DMS79 (cell line): ENCODE measurements at regions not wholly inside any gene's neighbourhood (a gene's known extent, or its start where the extent isn't known, plus 50 kb on each side); places are given as distances from the start of the nearest gene placed in this dataset.
"Not testable (repeated sequence)": the region's sequence is repeated elsewhere in the genome, so short reads cannot be mapped to it uniquely, and the experiment has no call there.

ENCODE experiments used
- DNase-seq: peaks from one replicate; lab custom pipeline; 2025; lab: John Stamatoyannopoulos, UW

DNA sequence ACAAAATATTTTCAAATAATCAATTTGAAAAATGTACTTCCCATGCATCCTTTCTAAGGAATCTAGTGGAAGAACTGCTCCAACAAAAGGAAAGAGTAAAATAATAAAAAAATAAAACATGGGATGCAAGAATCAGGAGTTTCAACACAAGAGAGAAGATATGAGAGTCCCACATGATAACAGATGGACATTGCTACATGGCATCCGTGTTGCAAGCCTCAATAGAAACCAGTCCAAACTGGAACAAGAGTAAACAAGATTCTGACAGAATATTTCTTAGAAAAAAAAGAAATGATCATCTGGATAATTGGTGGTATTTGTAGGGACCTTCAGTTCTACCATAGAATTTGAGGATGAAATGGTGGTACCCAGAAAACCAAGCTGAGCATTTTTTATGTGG lies 186.8 kb downstream of the FRK start:
- no peak for DNase-seq

DNA sequence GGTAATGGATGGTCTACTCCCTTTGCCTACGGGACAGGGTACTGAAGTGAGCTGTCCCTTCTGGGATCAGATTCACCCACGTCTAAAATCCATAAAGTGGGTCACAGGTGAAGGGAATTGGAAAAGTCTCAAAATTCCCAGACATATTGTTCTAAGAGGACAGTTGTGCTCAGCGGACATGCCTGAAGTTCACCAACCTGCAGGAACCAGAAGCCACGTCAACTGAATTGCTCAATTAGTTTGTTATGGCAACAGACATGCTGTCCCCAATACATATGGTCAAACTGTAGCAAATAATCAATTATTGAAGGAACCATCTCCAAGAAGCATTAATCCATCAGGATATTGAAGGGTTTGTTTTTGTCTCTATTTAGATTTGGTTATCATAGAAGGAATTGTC lies 190.2 kb downstream of the FRK start:
- no peak for DNase-seq

DNA sequence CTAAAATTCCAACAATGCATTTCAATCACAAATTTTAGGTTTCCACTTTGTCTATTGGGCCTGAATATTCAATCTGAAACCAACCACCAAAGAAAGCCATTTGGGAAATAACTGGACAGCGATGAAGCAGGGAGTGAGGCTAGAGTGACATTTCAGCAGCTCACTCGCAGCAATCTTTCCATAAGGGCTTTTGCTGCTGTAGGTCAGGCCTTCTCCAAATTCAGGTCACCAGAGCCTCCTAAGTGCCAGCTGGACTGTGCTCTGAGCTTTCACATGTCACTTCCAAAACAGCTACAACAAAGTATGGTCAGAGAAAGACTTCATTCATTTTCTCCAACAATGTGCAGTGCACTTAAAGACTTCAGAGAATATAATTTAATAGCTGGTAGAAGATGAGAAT lies 194.8 kb downstream of the FRK start:
- no peak for DNase-seq

DNA sequence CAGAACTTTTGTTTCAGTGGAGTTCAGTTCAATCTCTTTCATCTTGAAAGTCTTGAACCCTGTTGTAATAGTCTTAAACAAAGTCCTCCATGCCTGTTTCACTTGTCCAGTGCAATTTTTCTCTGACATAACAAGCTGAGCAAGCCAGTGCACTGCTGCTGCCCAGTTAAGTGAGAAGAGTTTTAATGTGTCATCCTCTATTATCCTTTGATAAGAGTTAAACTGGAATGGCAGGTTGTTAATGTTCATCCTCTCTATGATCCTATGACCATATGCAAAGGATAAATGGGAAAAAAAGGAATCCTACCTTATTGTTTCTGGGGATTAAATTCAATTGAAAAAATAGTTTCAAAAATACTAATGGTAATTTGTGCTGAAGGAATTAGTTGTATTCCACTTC lies 197.5 kb downstream of the FRK start:
- no peak for DNase-seq

DNA sequence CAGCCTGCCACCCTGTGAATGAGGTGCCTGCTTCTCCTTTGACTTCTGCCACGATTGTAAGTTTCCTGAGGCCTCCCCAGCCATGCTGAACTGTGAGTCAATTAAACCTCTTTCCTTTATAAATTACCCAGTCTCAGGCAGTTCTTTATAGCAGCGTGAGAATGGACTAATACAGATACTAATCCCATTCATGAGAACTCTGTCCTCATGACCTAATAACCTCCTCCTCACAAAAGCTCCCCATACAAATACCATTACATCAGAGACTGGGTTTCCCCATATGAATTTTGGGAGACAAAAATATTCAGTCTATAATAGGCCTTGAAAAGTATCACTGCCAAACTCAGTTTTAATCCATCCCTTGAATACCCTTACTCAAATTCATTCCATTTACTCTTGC lies 199.0 kb downstream of the FRK start:
- not testable (repeated sequence) for DNase-seq

DNA sequence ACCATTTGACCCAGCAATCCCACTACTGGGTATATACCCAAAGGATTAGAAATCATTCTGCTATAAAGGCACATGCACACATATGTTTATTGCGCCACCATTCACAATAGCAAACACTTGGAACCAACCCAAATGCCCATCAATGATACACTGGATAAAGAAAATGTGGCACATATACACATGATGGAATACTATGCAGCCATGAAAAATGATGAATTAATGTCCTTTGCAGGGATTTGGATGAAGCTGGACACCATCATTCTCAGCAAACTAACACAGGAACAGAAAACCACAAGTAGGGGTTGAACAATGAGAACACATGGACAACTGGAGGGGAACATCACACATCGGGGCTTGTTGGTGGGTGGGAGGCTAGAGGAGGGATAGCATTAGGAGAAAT lies 201.1 kb downstream of the FRK start:
- not testable (repeated sequence) for DNase-seq

DNA sequence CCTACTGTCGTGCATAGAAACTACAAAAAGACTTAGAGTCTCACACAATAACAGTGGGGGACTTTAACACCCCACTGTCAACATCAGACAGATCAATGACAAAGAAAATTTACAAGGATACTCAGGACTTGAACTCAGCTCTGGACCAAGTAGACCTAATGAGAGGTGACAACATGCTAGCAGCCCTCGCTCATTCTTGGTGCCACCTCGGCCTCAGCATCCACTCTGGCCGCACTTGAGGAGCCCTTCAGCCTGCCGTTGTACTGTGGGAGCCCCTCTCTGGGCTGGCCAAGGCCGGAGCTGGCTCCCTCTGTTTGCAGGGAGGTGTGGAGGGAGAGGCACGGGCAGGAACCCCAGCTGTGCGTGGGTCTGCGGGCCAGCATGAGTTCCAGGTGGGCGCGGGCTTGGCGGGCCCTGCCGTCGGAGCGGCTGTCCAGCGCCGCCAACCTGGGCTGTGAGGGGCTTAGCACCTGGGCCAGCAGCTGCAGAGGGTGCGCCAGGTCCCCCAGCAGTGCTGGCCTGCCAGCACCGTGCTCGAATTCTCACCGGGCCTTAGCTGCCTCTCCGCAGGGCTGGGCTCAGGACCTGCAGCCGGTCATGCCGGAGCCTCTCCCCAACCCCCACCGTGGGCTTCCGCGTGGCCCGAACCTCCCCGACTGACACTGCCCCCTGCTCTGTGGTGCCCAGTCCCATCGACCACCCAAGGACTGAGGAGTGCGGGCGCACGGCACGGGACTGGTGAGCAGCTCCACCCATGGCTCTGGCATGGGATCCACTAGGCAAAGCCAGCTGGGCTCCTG lies 205.6 kb downstream of the FRK start:
- no peak for DNase-seq

DNA sequence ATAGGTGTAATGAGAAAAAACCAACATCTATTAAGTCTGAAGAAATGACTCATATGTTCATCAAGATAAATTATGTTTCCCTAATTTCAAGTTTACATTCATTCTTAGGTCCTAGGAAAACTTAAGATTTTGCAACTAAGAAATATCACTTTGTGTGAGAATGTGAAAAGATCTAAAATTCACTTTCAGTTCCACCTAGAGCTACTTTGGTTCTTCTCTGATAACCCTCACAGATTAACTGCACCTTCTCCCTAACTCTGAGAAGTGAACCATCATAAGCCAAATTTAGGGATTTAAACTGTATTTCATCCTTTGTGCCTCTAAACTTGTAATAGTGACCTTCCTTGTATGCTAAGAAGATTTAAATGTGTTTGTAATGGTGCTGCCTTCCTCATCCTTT lies 213.0 kb downstream of the FRK start:
- DNase-seq, result no peak

DNA sequence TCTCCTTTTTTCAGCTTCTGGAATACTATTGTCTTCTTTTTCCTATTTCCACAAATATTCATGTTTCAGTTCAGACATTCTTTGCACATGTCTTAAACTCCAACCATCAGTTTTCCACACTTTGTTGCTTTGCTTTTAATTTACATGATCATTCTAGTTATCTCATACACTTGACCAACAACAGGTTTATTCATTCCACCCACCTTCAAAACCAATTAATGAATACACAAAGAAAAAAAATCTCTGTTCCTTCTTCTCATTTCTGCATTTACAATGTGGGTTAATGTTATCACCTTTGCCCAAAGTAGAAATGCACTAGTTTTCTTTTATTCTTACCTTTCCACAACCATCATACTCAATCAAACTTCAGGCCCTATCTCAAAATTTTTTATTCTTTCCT lies 216.7 kb downstream of the FRK start:
- no peak for DNase-seq

DNA sequence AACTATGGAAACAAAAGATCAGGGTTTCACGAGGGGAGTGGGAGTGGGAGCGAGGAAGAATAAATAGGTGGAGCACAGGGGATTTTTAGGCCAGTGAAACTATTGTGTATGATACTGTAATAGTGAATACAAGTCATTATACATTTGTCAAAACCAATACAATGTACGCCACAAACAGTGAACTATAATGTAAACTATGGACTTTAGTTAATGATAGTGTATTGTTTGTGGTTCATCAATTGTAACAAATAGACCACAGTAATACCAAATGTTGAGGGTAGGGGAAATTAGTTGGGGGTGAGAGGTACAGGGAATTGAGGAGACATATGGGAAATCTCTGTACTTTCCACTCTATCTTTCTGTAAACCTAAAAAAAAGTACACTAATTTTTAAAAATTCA lies 218.4 kb downstream of the FRK start:
- DNase-seq, result no peak

DNA sequence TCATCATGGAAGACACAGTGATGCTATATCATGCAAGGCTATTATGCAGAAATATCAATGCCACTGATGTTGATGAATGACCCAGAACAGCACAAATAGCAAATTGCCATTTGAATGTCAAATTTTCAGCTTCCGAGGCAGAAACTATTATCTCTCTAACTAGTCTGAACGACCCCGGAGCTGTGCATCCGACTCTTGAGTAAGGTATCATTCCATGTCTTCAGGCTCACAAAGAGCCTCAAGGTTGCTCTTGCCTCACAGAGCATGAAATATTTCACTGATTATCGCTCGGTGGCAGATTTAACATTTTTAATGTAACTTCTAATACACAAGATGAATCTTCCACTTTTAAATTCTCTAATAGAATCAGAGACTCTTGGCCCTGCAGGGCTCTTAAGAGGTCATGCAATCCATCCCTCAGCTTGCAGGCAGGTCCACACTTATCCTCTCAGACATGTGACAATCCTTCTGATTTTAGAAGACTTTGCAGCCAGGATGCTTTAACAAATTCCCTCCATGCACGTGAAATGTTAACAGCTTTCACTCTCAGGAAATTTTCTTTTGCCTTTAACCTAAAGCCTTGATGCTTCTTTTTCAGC lies 221.0 kb downstream of the FRK start:
- no peak for DNase-seq

DNA sequence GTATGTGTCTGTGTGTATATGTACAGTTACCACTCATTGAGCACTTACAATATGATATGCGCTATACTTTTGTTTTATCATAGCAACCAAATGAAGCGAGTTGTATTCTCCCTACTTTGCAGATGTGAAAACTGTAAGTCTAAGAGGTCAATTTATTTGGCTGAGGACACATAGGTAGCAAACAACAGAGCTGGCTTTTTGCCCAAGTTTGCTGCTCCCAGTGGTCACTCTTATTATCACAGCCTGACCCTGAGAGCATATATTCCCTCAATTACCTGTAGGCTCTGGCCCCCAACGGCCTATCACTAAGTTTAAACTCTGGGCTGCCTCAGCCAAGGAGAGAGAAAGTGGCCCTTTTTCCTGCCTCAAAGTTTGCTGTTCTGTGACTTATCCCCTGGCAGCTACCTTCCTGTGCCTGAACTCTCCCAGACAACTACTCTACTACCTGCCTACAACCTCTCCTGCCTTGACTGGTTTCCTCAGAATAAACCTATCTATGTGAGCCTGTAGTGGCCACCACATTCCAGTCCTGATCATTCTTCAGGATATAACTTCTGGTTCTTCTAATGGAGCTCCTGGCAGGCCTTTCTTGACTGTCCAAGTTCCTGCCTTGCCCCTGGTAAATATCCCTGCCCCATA lies 221.8 kb downstream of the FRK start:
- no peak for DNase-seq

DNA sequence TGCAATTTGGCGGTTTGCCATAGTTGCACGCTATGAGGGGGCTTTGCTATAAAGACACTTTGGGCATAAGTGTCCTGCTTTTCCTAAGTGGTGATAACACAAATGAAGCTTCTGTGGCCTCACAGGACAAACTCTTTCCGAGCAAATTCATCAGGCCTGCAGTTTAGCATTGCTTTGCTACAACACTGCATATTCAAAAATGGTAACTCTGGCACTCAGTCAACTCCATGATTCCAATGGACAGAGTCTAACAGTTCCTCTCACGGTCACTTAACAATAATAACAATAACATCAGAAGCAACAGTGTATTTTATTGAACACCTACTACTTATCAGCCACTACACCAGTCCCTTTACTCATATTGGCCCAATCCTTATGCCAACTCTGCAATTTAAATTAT lies 222.5 kb downstream of the FRK start:
- no peak for DNase-seq

DNA sequence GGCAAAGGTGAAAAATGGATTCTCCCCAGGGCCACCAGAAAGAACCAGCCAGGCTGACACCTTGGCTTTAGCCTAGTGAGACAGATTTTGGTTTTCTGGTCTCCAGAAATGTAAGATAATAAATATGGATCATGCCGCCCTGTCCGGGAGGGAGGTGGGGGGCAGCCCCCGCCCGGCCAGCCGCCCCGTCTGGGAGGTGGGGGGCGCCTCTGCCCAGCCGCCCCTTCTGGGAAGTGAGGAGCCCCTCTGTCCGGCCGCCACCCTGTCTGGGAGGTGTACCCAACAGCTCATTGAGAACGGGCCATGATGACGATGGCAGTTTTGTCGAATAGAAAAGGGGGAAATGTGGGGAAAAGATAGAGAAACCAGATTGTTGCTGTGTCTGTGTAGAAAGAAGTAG lies 224.3 kb downstream of the FRK start:
- DNase-seq, result not testable (repeated sequence)

DNA sequence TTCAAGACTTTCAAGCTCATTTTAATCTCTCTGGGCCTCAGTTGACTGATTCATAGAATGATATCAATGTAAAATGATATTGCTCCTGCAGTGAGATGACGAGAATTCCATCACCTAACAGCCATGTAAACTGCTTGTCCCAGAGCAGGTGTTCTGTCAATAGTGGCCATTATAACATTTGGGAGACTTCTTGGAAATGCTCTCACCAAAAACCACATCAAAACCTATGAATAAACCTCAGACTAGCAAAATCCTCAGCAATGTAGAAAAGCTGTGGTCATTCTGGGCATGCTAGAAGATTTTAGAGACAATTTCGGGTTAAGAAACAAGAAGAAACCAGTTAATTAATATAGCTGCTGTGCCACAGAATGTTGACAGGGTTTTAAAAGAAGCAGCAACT lies 225.4 kb downstream of the FRK start:
- no peak for DNase-seq

DNA sequence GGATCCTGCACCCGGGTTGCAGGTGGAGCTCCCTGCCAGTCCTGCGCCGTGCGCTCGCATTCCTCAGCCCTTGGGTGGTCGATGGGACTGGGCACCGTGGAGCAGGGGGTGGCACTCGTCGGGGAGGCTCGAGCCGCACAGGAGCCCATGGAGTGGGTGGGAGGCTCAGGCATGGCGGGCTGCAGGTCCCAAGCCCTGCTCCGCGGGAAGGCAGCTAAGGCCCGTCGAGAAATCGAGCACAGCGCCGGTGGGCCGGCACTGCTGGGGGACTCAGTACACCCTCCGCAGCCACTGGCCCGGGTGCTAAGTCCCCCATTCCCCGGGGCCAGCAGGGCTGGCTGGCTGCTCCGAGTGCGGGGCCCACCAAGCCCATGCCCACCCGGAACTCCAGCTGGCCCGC lies 226.1 kb downstream of the FRK start:
- not testable (repeated sequence) for DNase-seq

DNA sequence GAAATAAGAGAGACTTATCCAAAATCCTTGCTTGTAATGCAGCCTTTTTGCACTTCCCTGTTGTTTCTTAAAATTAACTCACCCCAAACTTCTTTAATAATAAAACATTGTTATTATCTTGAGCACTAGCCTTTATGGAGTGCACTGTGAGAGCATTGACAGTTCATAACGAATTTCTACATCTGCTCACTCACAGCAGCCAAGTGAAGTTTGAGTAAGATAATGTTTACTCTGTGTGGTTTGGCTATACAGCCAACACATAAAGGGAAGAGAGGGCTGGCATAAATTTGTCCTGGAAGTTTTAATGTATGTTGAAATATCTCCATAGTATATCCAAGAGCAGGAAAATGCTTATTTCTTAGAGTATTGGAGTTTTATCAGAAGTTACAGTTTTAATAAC lies 227.9 kb downstream of the FRK start:
- no peak for DNase-seq

DNA sequence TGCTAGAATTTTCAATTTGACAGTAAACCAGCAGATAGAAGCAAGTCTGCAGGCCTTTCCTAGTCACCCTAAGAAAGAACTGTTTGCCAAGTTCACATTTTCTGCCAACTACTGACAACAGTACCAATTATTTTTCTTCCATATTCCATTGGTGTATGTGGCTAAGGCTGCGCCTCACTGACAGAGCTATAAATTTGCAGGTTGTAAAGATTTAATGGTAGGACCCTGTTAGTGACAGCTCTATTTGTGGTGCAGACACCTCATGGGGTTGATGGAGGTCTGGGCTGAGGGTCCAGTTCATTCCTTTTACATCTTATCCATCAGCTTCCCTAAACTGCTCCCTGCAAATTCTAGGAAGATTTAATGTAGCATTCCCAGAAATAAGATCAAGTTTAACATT lies 228.5 kb downstream of the FRK start:
- no peak for DNase-seq

DNA sequence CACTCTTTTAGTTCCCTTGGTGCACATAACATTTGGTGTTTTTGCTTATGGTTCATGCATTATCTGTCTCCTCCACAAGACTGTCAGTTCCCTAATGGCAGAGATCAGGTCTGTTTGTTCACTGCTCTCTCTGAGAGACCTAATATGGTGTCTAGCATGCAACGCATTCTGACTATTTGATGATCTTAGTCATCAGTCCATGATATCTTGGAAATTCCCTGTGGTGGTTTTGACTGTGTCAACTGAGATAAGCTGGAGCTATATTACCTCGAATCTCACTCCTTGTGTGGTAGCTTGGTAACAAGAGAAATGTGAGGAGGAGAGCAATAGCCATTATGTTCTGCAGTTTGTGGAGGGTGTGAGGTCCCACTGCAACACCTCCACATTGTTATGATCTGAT lies 229.8 kb downstream of the FRK start:
- DNase-seq, result no peak

DNA sequence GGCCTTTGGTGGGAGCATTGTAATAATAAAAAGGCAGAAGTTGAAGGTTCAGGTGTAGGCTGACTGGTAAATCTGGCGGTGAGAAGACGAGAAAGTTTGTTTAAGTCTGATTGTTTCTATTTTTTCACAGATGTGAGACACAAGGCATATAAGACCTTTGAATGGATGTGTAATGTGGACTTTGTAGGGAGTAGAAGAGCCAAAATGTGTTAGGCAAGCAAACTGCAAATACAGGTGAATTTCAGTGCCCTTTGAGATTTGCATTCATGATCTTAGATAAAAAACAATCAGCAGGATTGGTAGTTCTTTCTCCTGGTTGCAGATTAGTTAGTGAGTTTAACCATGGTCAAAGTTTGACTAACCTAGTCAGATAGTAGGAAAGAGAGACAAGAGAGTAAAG lies 238.9 kb downstream of the FRK start:
- DNase-seq, result no peak

DNA sequence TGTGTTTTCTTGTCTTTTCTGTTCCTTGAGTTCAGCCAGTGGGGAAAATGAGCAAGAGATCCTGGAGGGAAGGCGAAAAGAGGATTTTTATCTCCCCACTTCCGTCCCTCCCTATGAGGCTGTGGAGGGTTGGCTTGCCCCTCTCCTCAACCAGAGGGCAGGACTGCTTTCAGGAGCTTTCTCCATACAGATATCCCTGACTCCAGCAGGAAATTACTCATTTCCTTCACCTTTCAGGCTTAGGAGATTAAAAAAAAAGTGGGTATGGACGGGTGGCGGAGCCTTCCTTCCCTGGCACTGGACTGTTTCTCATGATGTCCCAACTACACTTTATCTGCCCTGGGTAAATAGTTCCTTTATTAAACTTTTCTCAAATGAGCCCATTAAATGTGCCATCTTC lies 241.2 kb downstream of the FRK start:
- no peak for DNase-seq

DNA sequence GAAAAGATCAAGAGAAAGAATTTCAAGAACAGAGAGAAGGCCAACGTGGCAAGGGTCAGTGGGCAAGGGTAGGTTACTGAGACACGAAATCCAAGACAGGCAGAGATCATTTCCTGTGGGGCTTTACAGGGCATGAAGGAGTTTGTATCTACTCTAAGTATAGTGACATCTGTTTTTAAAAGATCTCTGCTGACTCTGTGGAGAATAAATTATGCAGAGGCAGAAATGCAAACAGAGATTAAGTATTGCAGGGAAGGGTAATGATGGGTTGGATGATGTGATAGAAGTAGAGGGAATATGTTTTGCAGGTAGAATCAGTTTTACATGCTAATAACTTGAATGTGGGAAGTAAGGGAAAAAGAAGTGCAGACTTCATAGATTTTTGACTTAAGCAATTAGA lies 243.5 kb downstream of the FRK start:
- no peak for DNase-seq

DNA sequence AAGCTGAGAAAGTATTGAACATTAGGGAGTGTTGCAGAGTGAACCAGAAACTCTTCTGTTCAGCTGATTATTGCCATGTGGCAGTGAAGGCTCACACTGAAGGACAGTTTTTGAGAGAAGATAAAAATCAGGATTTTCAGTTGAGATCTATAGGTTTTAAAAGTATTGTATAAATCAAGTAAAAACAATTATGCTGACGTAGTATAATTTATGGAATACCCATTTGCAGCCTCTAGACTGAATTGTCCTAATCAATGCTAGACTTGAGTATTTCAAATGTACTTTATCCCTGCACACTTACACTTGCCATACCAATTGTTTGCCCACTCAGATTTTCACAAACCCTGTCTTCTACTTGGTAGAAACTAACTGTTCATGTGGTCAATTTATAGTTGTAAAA lies 245.8 kb downstream of the FRK start:
- no peak for DNase-seq

DNA sequence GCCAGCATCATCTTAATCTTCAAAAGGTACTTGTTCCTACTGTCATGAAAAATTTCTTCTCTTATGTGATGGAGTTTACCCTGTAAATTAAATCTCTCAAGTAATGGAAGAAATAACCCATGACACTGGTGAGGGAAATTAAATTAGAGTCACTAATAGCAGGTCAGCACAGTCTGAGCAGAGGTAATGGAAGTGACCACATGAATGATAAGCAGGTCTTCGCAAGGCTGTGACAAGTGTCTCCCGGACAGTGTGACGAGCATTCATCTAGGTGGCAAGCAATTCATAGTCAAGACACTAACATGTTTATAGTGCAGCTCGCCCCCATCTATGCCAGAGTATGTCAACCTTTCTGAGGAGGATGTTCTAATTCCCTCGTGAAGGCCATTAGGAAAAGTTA lies 249.2 kb downstream of the FRK start:
- no peak for DNase-seq
